ENCODE measurements at regions not wholly inside any gene's neighbourhood (a gene's known extent, or its start where the extent isn't known, plus 50 kb on each side); places are given as distances from the start of the nearest gene placed in this dataset.
"Not testable (repeated sequence)": the region's sequence is repeated elsewhere in the genome, so short reads cannot be mapped to it uniquely, and the experiment has no call there.

DNA sequence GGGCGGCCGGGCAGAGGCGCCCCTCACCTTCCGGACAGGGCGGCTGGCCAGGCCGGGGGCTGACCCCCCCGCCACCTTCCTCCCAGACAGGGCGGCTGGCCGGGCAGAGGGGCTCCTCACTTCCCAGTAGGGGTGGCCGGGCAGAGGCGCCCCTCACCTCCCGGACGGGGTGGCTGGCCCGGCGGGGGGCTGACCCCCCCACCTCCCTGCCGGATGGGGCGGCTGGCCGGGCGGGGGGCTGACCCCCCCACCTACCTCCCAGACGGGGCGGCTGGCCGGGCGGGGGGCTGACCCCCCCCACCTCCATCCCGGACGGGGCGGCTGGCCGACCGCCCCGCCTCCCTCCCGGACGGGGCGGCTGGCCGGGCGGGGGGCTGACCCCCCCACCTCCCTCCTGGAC is 1615.5 kb upstream of the C9orf72 start:
- not testable (repeated sequence) for H3K27ac ChIP-seq (ENCODE audit: low read depth, low read length); H3K4ac ChIP-seq (ENCODE audit: low read depth, low read length); H2BK5ac ChIP-seq (ENCODE audit: low read depth, low read length, poor library complexity); H3K18ac ChIP-seq (ENCODE audit: low read length); H3K4me2 ChIP-seq (ENCODE audit: low read length); H3K27me3 ChIP-seq (ENCODE audit: insufficient read depth, low read length); H3K4me3 ChIP-seq (ENCODE audit: low read depth, low read length); DNase-seq; H2BK12ac ChIP-seq (ENCODE audit: low read length); H3K79me1 ChIP-seq (ENCODE audit: low read length); H3K9me3 ChIP-seq (ENCODE audit: insufficient read depth, low read depth, low read length); H2AK5ac ChIP-seq (ENCODE audit: low read length); H3K14ac ChIP-seq (ENCODE audit: low read length); H4K12ac ChIP-seq (ENCODE audit: low read depth, low read length); H4K8ac ChIP-seq (ENCODE audit: low read depth, low read length); H3K4me1 ChIP-seq (ENCODE audit: control insufficient read depth in 1 of 2, insufficient read depth in 2 of 2, low read length in 2 of 2); H2AFZ ChIP-seq (ENCODE audit: insufficient read depth, low read length, poor library complexity); H3K36me3 ChIP-seq (ENCODE audit: control insufficient read depth in 1 of 2, insufficient read depth in 2 of 2, low read length in 2 of 2); H3K9ac ChIP-seq (ENCODE audit: low read length); H4K91ac ChIP-seq (ENCODE audit: low read depth, low read length); H3K23ac ChIP-seq (ENCODE audit: low read length); H2BK120ac ChIP-seq (ENCODE audit: insufficient read depth, low read length, poor library complexity); H3K79me2 ChIP-seq (ENCODE audit: control insufficient read depth, insufficient read depth, low read length, poor library complexity)
- no CpG with 5 or more reads among the region's 34 CpGs for WGBS (ENCODE audit: extremely low coverage, insufficient coverage, insufficient read length)

DNA sequence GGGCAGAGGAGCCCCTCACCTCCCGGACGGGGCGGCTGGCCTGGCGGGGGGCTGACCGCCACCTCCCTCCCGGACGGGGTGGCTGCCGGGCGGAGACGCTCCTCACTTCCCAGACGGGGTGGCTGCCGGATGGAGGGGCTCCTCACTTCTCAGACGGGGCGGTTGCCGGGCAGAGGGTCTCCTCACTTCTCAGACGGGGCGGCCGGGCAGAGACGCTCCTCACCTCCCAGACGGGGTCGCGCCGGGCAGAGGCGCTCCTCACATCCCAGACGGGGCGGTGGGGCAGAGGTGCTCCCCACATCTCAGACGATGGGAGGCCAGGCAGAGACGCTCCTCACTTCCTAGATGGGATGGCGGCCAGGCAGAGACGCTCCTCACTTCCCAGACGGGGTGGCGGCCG is 1615.9 kb upstream of the C9orf72 start:
- not testable (repeated sequence) for H3K9me3 ChIP-seq (ENCODE audit: insufficient read depth, low read depth, low read length); DNase-seq; H3K79me1 ChIP-seq (ENCODE audit: low read length); H3K4me1 ChIP-seq (ENCODE audit: control insufficient read depth in 1 of 2, insufficient read depth in 2 of 2, low read length in 2 of 2); H2BK120ac ChIP-seq (ENCODE audit: insufficient read depth, low read length, poor library complexity); H3K79me2 ChIP-seq (ENCODE audit: control insufficient read depth, insufficient read depth, low read length, poor library complexity); H3K9ac ChIP-seq (ENCODE audit: low read length); H3K18ac ChIP-seq (ENCODE audit: low read length); H2AFZ ChIP-seq (ENCODE audit: insufficient read depth, low read length, poor library complexity); H3K4ac ChIP-seq (ENCODE audit: low read depth, low read length); H3K36me3 ChIP-seq (ENCODE audit: control insufficient read depth in 1 of 2, insufficient read depth in 2 of 2, low read length in 2 of 2); H4K91ac ChIP-seq (ENCODE audit: low read depth, low read length); H3K4me2 ChIP-seq (ENCODE audit: low read length); H3K27me3 ChIP-seq (ENCODE audit: insufficient read depth, low read length); H2BK5ac ChIP-seq (ENCODE audit: low read depth, low read length, poor library complexity); H4K8ac ChIP-seq (ENCODE audit: low read depth, low read length); H2BK12ac ChIP-seq (ENCODE audit: low read length); H3K27ac ChIP-seq (ENCODE audit: low read depth, low read length); H2AK5ac ChIP-seq (ENCODE audit: low read length); H4K12ac ChIP-seq (ENCODE audit: low read depth, low read length); H3K4me3 ChIP-seq (ENCODE audit: low read depth, low read length); H3K14ac ChIP-seq (ENCODE audit: low read length); H3K23ac ChIP-seq (ENCODE audit: low read length)
- no CpG with 5 or more reads among the region's 33 CpGs for WGBS (ENCODE audit: extremely low coverage, insufficient coverage, insufficient read length)

DNA sequence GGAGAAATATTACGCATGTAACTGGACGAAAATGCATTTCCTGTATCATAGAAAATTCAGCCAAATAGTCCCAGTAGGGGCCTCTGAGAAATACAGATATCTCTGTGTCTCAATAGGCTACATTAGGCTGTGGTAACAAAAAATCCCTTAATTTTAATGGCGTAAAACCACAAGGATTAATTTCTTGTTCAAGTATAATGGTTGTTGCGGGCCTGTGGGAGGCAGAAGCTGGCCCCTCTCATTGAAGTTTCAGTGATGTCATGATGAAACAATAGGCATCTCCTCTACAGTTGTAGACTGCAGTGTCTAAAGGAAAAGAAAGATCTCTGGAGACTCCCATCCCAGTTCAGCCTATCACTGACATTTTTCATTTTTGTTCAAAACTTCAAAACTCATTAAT is 1625.6 kb upstream of the C9orf72 start:
- DNase-seq = no peak
- Histone ChIP-seq H4K12ac (ENCODE audit: low read depth, low read length) (no peak overlapping the region), H3K36me3 (ENCODE audit: control insufficient read depth in 1 of 2, insufficient read depth in 2 of 2, low read length in 2 of 2) (no peaks in the 10 kb centered on the region), H3K23ac (ENCODE audit: low read length) (no peak overlapping the region), H3K9ac (ENCODE audit: low read length) (no peak overlapping the region), H2BK5ac (ENCODE audit: low read depth, low read length, poor library complexity) (no peak overlapping the region), H3K14ac (ENCODE audit: low read length) (no peak overlapping the region), H3K4me1 (ENCODE audit: control insufficient read depth in 1 of 2, insufficient read depth in 2 of 2, low read length in 2 of 2) (no peaks in the 10 kb centered on the region), H3K18ac (ENCODE audit: low read length) (no peak overlapping the region), H3K4me2 (ENCODE audit: low read length) (no peak overlapping the region), H3K4ac (ENCODE audit: low read depth, low read length) (no peak overlapping the region), H3K4me3 (ENCODE audit: low read depth, low read length) (no peak overlapping the region), H3K27me3 (ENCODE audit: insufficient read depth, low read length) (no peaks in the 10 kb centered on the region), H3K79me1 (ENCODE audit: low read length) (no peaks in the 10 kb centered on the region), H2AK5ac (ENCODE audit: low read length) (no peak overlapping the region), H2BK120ac (ENCODE audit: insufficient read depth, low read length, poor library complexity) (no peak overlapping the region), H3K79me2 (ENCODE audit: control insufficient read depth, insufficient read depth, low read length, poor library complexity) (no peaks in the 10 kb centered on the region), H3K9me3 (ENCODE audit: insufficient read depth, low read depth, low read length) (no peaks in the 10 kb centered on the region), H2BK12ac (ENCODE audit: low read length) (no peak overlapping the region), H4K91ac (ENCODE audit: low read depth, low read length) (no peak overlapping the region), H3K27ac (ENCODE audit: low read depth, low read length) (no peak overlapping the region), H2AFZ (ENCODE audit: insufficient read depth, low read length, poor library complexity) (no peak overlapping the region), H4K8ac (ENCODE audit: low read depth, low read length) (no peak overlapping the region)
- no CpG with 5 or more reads among the region's 4 CpGs for WGBS (ENCODE audit: extremely low coverage, insufficient coverage, insufficient read length)

DNA sequence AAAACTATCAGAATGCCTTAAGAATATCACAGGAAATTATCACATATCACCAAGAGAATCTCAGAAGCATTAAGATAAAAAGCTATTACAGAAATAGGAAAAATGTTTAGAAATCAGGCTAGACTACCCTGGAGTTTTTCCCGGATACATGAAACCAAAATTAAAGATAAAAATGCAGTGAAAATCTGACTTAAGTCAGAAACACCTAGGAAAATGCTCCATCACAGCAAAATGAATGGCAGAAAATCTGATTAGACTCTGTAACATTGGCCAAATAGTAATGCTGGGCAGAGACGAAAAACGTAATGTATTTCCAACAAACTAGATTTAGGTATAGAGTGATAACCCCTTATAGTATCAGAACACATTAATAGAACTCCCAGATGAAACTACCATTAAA is 1626.7 kb upstream of the C9orf72 start:
- no peaks in the 10 kb centered on the region for H3K36me3 ChIP-seq (ENCODE audit: control insufficient read depth in 1 of 2, insufficient read depth in 2 of 2, low read length in 2 of 2)
- H2AFZ ChIP-seq (ENCODE audit: insufficient read depth, low read length, poor library complexity) = no peak overlapping the region
- H3K79me2 ChIP-seq (ENCODE audit: control insufficient read depth, insufficient read depth, low read length, poor library complexity) = no peaks in the 10 kb centered on the region
- no peaks in the 10 kb centered on the region for H3K27me3 ChIP-seq (ENCODE audit: insufficient read depth, low read length)
- DNase-seq = no peak
- H4K91ac ChIP-seq (ENCODE audit: low read depth, low read length) = no peak overlapping the region
- no peak overlapping the region for H3K27ac ChIP-seq (ENCODE audit: low read depth, low read length)
- no peak overlapping the region for H4K12ac ChIP-seq (ENCODE audit: low read depth, low read length)
- no peak overlapping the region for H2AK5ac ChIP-seq (ENCODE audit: low read length)
- no peak overlapping the region for H3K23ac ChIP-seq (ENCODE audit: low read length)
- H3K4me1 ChIP-seq (ENCODE audit: control insufficient read depth in 1 of 2, insufficient read depth in 2 of 2, low read length in 2 of 2) = no peaks in the 10 kb centered on the region
- H3K79me1 ChIP-seq (ENCODE audit: low read length) = no peaks in the 10 kb centered on the region
- no peak overlapping the region for H3K18ac ChIP-seq (ENCODE audit: low read length)
- H2BK12ac ChIP-seq (ENCODE audit: low read length) = no peak overlapping the region
- no peak overlapping the region for H3K9ac ChIP-seq (ENCODE audit: low read length)
- no peak overlapping the region for H3K4me3 ChIP-seq (ENCODE audit: low read depth, low read length)
- no peak overlapping the region for H3K4ac ChIP-seq (ENCODE audit: low read depth, low read length)
- H3K9me3 ChIP-seq (ENCODE audit: insufficient read depth, low read depth, low read length) = no peaks in the 10 kb centered on the region
- H3K4me2 ChIP-seq (ENCODE audit: low read length) = no peak overlapping the region
- H2BK120ac ChIP-seq (ENCODE audit: insufficient read depth, low read length, poor library complexity) = no peak overlapping the region
- H3K14ac ChIP-seq (ENCODE audit: low read length) = no peak overlapping the region
- WGBS (ENCODE audit: extremely low coverage, insufficient coverage, insufficient read length) = no CpG with 5 or more reads among the region's 3 CpGs
- no peak overlapping the region for H4K8ac ChIP-seq (ENCODE audit: low read depth, low read length)
- H2BK5ac ChIP-seq (ENCODE audit: low read depth, low read length, poor library complexity) = no peak overlapping the region
